HepG2 (cell line): ENCODE measurements at regions not wholly inside any gene's neighbourhood (a gene's known extent, or its start where the extent isn't known, plus 50 kb on each side); places are given as distances from the start of the nearest gene placed in this dataset.

Experiments used
- ATAC-seq: fragments of 200-7000 bp; cut with Tn5 transposase; 3 replicates; pipeline ENCODE4 v1.9.1; 2020; ENCODE audit warnings: mild to moderate bottlenecking, moderate library complexity
- BruUV-seq: library from RNA; stranded (reverse); fragments of 400-500 nt; replicated peaks from 2 replicates; lab custom pipeline; 2021; lab: Mats Ljungman, UMichigan
- CTCF ChIA-PET: fragments of 300-600 bp; formaldehyde crosslinking; extraction: SDS; loops from one replicate; lab custom pipeline; 2021; ENCODE audit warnings: low total read pairs, inconsistent platforms, low intra/inter-chr PET ratio; lab: Yijun Ruan, JAX
- POLR2A ChIA-PET: fragments of 350-600 bp; sonication (Branson Sonifier 250); formaldehyde crosslinking; loops from one replicate; lab custom pipeline; 2020; ENCODE audit warnings: antibody characterized with exemption, inconsistent platforms; lab: Yijun Ruan, JAX
- DNase-seq: peaks from one replicate; pipeline ENCODE4 v3.0.0-alpha.2; 2015; ENCODE audit warnings: low spot score
- FAIRE-seq: peaks from 3 replicates; lab custom pipeline; 2011; peaks lifted over from hg19 to GRCh38; lab: Jason Lieb, UNC
- H2AFZ ChIP-seq: one replicate; pipeline ENCODE4 v1.6.1; 2011; ENCODE audit warnings: low read length, inconsistent platforms
- H3K27ac ChIP-seq: fragments of 300-600 bp; 3 replicates; pipeline ENCODE4 v1.8.0; 2011; ENCODE audit warnings: mixed run types, mild to moderate bottlenecking, mixed read lengths, low read length, inconsistent platforms; ENCODE audit not compliant: insufficient read depth; ENCODE audit errors: extremely low read length
- H3K27me3 ChIP-seq, 2 experiments: fragments of 200-600 bp in 1 of 2; 2 replicates in 1 of 2; 3 replicates in 1 of 2; pipeline versions ENCODE4 v1.6.0 to v1.8.0; 2011; ENCODE audit warnings: low read length in 2 of 2, mild to moderate bottlenecking in 2 of 2, moderate library complexity in 2 of 2, inconsistent platforms in 1 of 2; ENCODE audit not compliant: insufficient read depth in 2 of 2, control insufficient read depth in 1 of 2
- H3K36me3 ChIP-seq, 2 experiments: fragments of 200-600 bp in 1 of 2; replicated peaks in 1 of 2; 2 replicates in 1 of 2; 3 replicates in 1 of 2; pipeline versions ENCODE4 v1.5.1 to v1.8.0; 2011; ENCODE audit warnings: low read length in 2 of 2, inconsistent platforms in 1 of 2; ENCODE audit not compliant: insufficient read depth in 2 of 2, control insufficient read depth in 1 of 2
- H3K4me1 ChIP-seq: 2 replicates; pipeline ENCODE4 v1.5.1; 2012; ENCODE audit warnings: low read length, inconsistent platforms; ENCODE audit not compliant: insufficient read depth
- H3K4me2 ChIP-seq: 2 replicates; pipeline ENCODE4 v1.6.0; 2011; ENCODE audit warnings: low read depth, low read length, inconsistent platforms
- H3K4me3 ChIP-seq, 3 experiments: fragments of 200-600 bp in 1 of 3; sonication (generic), shearing (Covaris generic) in 1 of 3; replicated peaks in 1 of 3; 2 replicates each; pipeline ENCODE4 v1.5.1; 2011 to 2016; ENCODE audit warnings: low read length in 3 of 3, inconsistent platforms in 2 of 3, low read depth in 2 of 3, mild to moderate bottlenecking in 2 of 3, control low read depth in 1 of 3, mixed read lengths in 1 of 3; ENCODE audit not compliant: insufficient read depth in 1 of 3
- H3K79me2 ChIP-seq: one replicate; pipeline ENCODE4 v1.6.1; 2011; ENCODE audit warnings: low read length, inconsistent platforms; ENCODE audit not compliant: insufficient read depth
- H3K9ac ChIP-seq: 2 replicates; pipeline ENCODE4 v1.6.0; 2011; ENCODE audit warnings: mild to moderate bottlenecking, low read depth, low read length, inconsistent platforms; ENCODE audit not compliant: insufficient read depth
- H3K9me3 ChIP-seq: 2 replicates; pipeline ENCODE4 v1.5.1; 2012; ENCODE audit warnings: mild to moderate bottlenecking, low read length
- H4K20me1 ChIP-seq: 2 replicates; pipeline ENCODE4 v1.6.0; 2011; ENCODE audit warnings: inconsistent platforms, mild to moderate bottlenecking, low read length, moderate library complexity; ENCODE audit not compliant: insufficient read depth
- ASH2L ChIP-seq: fragments of 300-600, 200-600 bp; sonication (generic); IDR thresholded peaks from 2 replicates; pipeline ENCODE4 v1.7.0; 2017; ENCODE audit warnings: low read depth, mild to moderate bottlenecking, moderate library complexity, mixed read lengths, low read length; ENCODE audit not compliant: insufficient read length
- FOSL1 ChIP-seq: sonication (generic); formaldehyde crosslinking; IDR thresholded peaks from 2 replicates; pipeline ENCODE4 v1.9.0; 2021; ENCODE audit warnings: missing genetic modification reagents, borderline replicate concordance
- HNRNPUL1 ChIP-seq: fragments of 200-400 bp; formaldehyde crosslinking; IDR thresholded peaks from 2 replicates; pipeline ENCODE4 v1.6.1; 2017; ENCODE audit warnings: low read depth, mild to moderate bottlenecking, low read length, moderate library complexity
- NBN ChIP-seq: fragments of 450-650 bp; conservative IDR thresholded peaks from 2 replicates; pipeline ENCODE4 v1.6.1; 2017
- POLR2AphosphoS2 ChIP-seq: IDR thresholded peaks from 2 replicates; pipeline ENCODE4 v1.6.1; 2011; ENCODE audit warnings: low read depth, low read length, improper control_type of control experiment
- REL ChIP-seq: sonication (generic); formaldehyde crosslinking; conservative IDR thresholded peaks from 2 replicates; pipeline ENCODE4 v1.8.0; 2022; ENCODE audit warnings: mild to moderate bottlenecking, missing genetic modification reagents, moderate library complexity
- STAG1 ChIP-seq: sonication (generic); formaldehyde crosslinking; IDR thresholded peaks from 2 replicates; pipeline ENCODE4 v1.4.0; 2020; ENCODE audit warnings: missing genetic modification reagents
- STAT5B ChIP-seq: sonication (generic); formaldehyde crosslinking; IDR thresholded peaks from 2 replicates; pipeline ENCODE4 v1.4.0; 2020; ENCODE audit warnings: missing genetic modification reagents
- ZNF205 ChIP-seq: IDR thresholded peaks from 2 replicates; pipeline ENCODE4 v1.6.1; 2018; ENCODE audit warnings: missing biosample characterization, missing genetic modification reagents
- ZNF234 ChIP-seq: sonication (generic); formaldehyde crosslinking; conservative IDR thresholded peaks from 2 replicates; pipeline ENCODE4 v1.5.1; 2020; ENCODE audit warnings: mild to moderate bottlenecking, missing genetic modification reagents
- ZNF564 ChIP-seq: sonication (generic); formaldehyde crosslinking; IDR thresholded peaks from 2 replicates; pipeline ENCODE4 v1.8.1; 2023; ENCODE audit warnings: mild to moderate bottlenecking, missing genetic modification reagents
- ZNF772 ChIP-seq: sonication (generic); formaldehyde crosslinking; IDR thresholded peaks from 2 replicates; pipeline ENCODE4 v1.5.0; 2020; ENCODE audit warnings: mild to moderate bottlenecking, missing genetic modification reagents
- WGBS: methylation state at CpG from one replicate; pipeline ENCODE4 v1.1.6; 2017; ENCODE audit warnings: low lambda C conversion rate; 5-methylcytosine and 5-hydroxymethylcytosine counted together
- in situ Hi-C: cut with HindIII; loops from 2 replicates; pipeline ENCODE4 v1.10.0; 2017; ENCODE audit warnings: low pct_unique_long_range_greater_than_20kb; ENCODE audit not compliant: extremely low pct_ligation_motif_present
- intact Hi-C: fragments of 100-400 bp; cut with micrococcal nuclease; formaldehyde crosslinking; loops from one replicate; pipeline ENCODE4 v1.10.0; 2022; ENCODE audit not compliant: unreplicated experiment
- TF ChIP-seq, protein P1 (sequence below): sonication (generic); formaldehyde crosslinking; IDR thresholded peaks from 2 replicates; pipeline ENCODE4 v1.5.0; 2020; ENCODE audit warnings: mild to moderate bottlenecking, missing genetic modification reagents
- TF ChIP-seq, protein P2 (sequence below): sonication (generic); formaldehyde crosslinking; IDR thresholded peaks from 2 replicates; pipeline ENCODE4 v1.5.0; 2020; ENCODE audit warnings: missing genetic modification reagents
- TF ChIP-seq, protein P3 (sequence below): sonication (generic); formaldehyde crosslinking; IDR thresholded peaks from 2 replicates; pipeline ENCODE4 v1.4.0; 2020; ENCODE audit warnings: missing genetic modification reagents, borderline replicate concordance
- TF ChIP-seq, protein P4 (sequence below): sonication (generic); formaldehyde crosslinking; IDR thresholded peaks from 2 replicates; pipeline ENCODE4 v1.5.1; 2020; ENCODE audit warnings: mild to moderate bottlenecking, missing genetic modification reagents, moderate library complexity

DNA sequence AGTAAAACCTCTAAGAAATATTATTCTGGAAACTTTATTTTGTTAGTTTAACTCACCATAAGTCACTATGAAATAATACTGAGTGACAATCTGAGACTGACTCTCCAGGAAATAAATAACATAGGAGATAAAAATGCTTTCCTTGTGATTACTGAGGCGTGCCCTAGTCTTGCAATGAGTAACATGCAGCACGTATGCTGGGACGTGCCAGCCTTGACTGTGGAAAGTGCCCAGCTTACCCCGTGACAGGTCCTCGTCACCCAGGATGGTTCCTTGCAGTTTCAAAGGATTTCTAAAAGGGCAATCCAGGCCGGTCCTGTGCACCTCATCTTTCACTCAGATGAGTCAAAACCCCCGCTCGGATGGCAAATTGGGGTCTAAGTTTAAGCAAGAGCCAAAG is 720.8 kb upstream of the ADAMTS16 start:
- BruUV-seq = no TSS peak
- POLR2A ChIA-PET = no interaction called here
- no peaks in the 10 kb centered on the region for H3K79me2 ChIP-seq
- H3K36me3 ChIP-seq = no peaks in the 10 kb centered on the region
- WGBS = 0% methylated on average over 5 of the region's 8 CpGs
- CTCF ChIA-PET = no interaction called here
- H3K4me1 ChIP-seq = no peaks in the 10 kb centered on the region
- ATAC-seq = no peak
- no peaks in the 10 kb centered on the region for H4K20me1 ChIP-seq
- H3K4me2 ChIP-seq = no peak overlapping the region
- no peak for FAIRE-seq
- H3K4me3 ChIP-seq = no peak overlapping the region
- no peak overlapping the region for H3K27ac ChIP-seq
- H3K27me3 ChIP-seq = no peaks in the 10 kb centered on the region
- no peak overlapping the region for H2AFZ ChIP-seq
- H3K9me3 ChIP-seq = peaks cover 90% of the 10 kb centered on the region
- H3K9ac ChIP-seq = no peak overlapping the region
- DNase-seq = no peak
- in situ Hi-C loops (no loop called here), intact Hi-C loops (no loop called here)
- TF ChIP-seq ZNF772 (CRISPR knock-in tag) = no peak
- no peak for TF ChIP-seq FOSL1 (CRISPR knock-in tag)
- TF ChIP-seq, protein P1, sequence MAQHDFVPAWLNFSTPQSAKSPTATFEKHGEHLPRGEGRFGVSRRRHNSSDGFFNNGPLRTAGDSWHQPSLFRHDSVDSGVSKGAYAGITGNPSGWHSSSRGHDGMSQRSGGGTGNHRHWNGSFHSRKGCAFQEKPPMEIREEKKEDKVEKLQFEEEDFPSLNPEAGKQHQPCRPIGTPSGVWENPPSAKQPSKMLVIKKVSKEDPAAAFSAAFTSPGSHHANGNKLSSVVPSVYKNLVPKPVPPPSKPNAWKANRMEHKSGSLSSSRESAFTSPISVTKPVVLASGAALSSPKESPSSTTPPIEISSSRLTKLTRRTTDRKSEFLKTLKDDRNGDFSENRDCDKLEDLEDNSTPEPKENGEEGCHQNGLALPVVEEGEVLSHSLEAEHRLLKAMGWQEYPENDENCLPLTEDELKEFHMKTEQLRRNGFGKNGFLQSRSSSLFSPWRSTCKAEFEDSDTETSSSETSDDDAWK (CRISPR knock-in tag) = no peak
- no peak for TF ChIP-seq STAG1 (CRISPR knock-in tag)
- no peak for TF ChIP-seq REL (CRISPR knock-in tag)
- TF ChIP-seq ZNF234 (CRISPR knock-in tag) = no peak
- TF ChIP-seq, protein P2, sequence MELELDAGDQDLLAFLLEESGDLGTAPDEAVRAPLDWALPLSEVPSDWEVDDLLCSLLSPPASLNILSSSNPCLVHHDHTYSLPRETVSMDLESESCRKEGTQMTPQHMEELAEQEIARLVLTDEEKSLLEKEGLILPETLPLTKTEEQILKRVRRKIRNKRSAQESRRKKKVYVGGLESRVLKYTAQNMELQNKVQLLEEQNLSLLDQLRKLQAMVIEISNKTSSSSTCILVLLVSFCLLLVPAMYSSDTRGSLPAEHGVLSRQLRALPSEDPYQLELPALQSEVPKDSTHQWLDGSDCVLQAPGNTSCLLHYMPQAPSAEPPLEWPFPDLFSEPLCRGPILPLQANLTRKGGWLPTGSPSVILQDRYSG (CRISPR knock-in tag) = no peak
- TF ChIP-seq POLR2AphosphoS2 = no peak
- TF ChIP-seq ZNF564 (CRISPR knock-in tag) = no peak
- TF ChIP-seq STAT5B (CRISPR knock-in tag) = no peak
- no peak for TF ChIP-seq ZNF205 (CRISPR knock-in tag)
- TF ChIP-seq ASH2L = no peak
- TF ChIP-seq, protein P3, sequence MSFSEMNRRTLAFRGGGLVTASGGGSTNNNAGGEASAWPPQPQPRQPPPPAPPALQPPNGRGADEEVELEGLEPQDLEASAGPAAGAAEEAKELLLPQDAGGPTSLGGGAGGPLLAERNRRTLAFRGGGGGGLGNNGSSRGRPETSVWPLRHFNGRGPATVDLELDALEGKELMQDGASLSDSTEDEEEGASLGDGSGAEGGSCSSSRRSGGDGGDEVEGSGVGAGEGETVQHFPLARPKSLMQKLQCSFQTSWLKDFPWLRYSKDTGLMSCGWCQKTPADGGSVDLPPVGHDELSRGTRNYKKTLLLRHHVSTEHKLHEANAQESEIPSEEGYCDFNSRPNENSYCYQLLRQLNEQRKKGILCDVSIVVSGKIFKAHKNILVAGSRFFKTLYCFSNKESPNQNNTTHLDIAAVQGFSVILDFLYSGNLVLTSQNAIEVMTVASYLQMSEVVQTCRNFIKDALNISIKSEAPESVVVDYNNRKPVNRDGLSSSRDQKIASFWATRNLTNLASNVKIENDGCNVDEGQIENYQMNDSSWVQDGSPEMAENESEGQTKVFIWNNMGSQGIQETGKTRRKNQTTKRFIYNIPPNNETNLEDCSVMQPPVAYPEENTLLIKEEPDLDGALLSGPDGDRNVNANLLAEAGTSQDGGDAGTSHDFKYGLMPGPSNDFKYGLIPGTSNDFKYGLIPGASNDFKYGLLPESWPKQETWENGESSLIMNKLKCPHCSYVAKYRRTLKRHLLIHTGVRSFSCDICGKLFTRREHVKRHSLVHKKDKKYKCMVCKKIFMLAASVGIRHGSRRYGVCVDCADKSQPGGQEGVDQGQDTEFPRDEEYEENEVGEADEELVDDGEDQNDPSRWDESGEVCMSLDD (CRISPR knock-in tag) = no peak
- no peak for TF ChIP-seq HNRNPUL1
- TF ChIP-seq NBN = no peak
- TF ChIP-seq, protein P4, sequence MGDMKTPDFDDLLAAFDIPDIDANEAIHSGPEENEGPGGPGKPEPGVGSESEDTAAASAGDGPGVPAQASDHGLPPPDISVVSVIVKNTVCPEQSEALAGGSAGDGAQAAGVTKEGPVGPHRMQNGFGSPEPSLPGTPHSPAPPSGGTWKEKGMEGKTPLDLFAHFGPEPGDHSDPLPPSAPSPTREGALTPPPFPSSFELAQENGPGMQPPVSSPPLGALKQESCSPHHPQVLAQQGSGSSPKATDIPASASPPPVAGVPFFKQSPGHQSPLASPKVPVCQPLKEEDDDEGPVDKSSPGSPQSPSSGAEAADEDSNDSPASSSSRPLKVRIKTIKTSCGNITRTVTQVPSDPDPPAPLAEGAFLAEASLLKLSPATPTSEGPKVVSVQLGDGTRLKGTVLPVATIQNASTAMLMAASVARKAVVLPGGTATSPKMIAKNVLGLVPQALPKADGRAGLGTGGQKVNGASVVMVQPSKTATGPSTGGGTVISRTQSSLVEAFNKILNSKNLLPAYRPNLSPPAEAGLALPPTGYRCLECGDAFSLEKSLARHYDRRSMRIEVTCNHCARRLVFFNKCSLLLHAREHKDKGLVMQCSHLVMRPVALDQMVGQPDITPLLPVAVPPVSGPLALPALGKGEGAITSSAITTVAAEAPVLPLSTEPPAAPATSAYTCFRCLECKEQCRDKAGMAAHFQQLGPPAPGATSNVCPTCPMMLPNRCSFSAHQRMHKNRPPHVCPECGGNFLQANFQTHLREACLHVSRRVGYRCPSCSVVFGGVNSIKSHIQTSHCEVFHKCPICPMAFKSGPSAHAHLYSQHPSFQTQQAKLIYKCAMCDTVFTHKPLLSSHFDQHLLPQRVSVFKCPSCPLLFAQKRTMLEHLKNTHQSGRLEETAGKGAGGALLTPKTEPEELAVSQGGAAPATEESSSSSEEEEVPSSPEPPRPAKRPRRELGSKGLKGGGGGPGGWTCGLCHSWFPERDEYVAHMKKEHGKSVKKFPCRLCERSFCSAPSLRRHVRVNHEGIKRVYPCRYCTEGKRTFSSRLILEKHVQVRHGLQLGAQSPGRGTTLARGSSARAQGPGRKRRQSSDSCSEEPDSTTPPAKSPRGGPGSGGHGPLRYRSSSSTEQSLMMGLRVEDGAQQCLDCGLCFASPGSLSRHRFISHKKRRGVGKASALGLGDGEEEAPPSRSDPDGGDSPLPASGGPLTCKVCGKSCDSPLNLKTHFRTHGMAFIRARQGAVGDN (CRISPR knock-in tag) = no peak
